ENCODE measurements at regions not wholly inside any gene's neighbourhood (a gene's known extent, or its start where the extent isn't known, plus 50 kb on each side); places are given as distances from the start of the nearest gene placed in this dataset.
A peak's percentile ranks its signal among the peaks of the same experiment; 100 is the strongest.

DNA sequence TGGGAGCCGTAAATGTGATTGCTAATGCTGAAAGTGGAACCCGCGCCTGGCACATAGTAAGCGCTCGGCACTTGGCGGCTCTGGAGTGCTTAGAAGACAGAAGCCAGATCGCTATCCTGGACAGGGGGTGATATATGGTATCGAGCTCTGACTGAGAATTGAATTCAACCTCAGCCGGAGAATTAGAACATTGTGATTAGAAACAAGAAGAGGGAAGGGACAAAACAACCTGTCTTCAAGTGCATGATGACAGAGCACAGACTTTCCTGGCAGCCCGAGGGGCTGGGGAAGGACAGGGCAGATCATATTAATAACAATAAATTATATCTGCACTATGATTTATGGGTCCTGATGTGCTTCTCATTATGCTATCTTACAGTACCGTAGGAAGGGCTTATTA lies 66.9 kb upstream of the TBX3 start:
- TF ChIP-seq, protein P1, sequence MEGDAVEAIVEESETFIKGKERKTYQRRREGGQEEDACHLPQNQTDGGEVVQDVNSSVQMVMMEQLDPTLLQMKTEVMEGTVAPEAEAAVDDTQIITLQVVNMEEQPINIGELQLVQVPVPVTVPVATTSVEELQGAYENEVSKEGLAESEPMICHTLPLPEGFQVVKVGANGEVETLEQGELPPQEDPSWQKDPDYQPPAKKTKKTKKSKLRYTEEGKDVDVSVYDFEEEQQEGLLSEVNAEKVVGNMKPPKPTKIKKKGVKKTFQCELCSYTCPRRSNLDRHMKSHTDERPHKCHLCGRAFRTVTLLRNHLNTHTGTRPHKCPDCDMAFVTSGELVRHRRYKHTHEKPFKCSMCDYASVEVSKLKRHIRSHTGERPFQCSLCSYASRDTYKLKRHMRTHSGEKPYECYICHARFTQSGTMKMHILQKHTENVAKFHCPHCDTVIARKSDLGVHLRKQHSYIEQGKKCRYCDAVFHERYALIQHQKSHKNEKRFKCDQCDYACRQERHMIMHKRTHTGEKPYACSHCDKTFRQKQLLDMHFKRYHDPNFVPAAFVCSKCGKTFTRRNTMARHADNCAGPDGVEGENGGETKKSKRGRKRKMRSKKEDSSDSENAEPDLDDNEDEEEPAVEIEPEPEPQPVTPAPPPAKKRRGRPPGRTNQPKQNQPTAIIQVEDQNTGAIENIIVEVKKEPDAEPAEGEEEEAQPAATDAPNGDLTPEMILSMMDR (IDR thresholded peaks at IDR 0.05): no peak
- intact Hi-C loops (cut with DNase I): no loop called here
- no peak overlapping the region for H3K4me3 ChIP-seq
- H3K4me1 ChIP-seq: no peaks in the 10 kb centered on the region
- H3K27me3 ChIP-seq: no peaks in the 10 kb centered on the region
- no peak overlapping the region for H3K27ac ChIP-seq
- DNase-seq (no peak), ATAC-seq (no peak)
- no peaks in the 10 kb centered on the region for H3K36me3 ChIP-seq
- no peaks in the 10 kb centered on the region for H3K9me3 ChIP-seq

DNA sequence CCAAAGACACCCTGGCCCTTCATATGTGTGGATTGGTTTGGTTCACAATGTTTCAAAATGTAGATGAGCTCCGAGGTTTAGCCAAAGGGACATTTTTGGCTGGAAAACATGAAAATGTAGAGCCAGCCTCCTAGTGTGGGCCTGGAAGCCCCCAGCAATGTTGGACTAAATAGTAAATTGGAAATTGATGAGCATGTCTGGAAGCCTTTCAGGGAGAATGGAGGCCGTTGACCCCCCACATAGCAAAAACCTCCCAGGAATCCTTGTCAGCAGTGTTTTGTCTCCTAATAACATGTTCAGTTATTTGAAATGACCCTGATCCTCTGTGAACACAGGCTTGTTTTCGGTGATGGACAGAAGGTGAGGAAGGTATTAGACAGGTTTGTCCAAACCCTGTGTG lies 65.1 kb upstream of the TBX3 start:
- TF ChIP-seq, protein P1 (IDR thresholded peaks at IDR 0.05): no peak
- no peak overlapping the region for H3K27ac ChIP-seq
- intact Hi-C loops (cut with DNase I): no loop called here
- no peaks in the 10 kb centered on the region for H3K4me1 ChIP-seq
- ATAC-seq (no peak), DNase-seq (no peak)
- no peaks in the 10 kb centered on the region for H3K9me3 ChIP-seq
- no peaks in the 10 kb centered on the region for H3K36me3 ChIP-seq
- H3K4me3 ChIP-seq: no peak overlapping the region
- no peaks in the 10 kb centered on the region for H3K27me3 ChIP-seq

DNA sequence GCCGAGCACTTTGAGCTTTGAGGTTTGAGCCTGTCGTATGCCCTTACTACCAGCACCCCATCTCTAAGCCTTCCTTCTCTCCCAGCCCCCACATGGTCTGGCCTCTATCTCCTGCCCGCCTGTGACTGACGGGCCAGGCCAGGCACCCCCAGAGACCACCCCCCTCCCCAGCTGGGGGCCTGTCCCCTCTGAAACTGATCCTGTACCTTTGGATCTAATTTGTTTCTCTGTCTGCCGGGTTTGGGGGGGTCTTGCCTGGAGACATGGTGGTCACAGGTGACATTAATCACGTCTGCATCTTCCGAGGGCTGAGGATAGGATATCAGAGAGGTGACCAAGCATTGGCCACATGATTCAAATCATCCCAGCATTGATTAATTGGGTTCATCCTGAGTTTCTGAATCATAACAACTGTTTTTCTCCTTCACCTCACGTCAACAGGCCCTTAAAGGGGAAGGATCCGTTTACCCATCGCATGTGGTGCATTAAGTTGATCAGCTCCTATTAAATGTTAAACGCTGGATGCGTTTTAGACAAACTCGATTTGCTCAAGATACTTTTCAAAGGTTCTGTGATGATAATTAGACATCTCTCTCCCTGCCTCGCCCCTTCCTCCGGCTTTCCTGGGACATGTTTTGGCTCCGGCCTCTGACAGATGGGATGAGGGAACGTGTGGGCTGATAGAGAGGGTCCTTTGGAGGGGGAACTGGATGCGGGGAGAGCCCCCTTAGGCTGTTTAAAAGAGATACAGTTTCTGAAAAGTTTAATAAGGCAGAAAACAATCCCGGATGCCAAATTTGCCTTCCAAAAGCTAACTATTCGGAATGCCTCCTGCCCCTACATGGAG lies 63.3 kb upstream of the TBX3 start:
- TF ChIP-seq, protein P1 (IDR thresholded peaks at IDR 0.05): no peak
- no peaks in the 10 kb centered on the region for H3K4me1 ChIP-seq
- intact Hi-C loops (cut with DNase I): no loop called here
- DNase-seq: no peak
- no peaks in the 10 kb centered on the region for H3K9me3 ChIP-seq
- peak overlapping the region; percentile 47 for H3K27ac ChIP-seq
- H3K27me3 ChIP-seq: no peaks in the 10 kb centered on the region
- no peak overlapping the region for H3K4me3 ChIP-seq
- no peaks in the 10 kb centered on the region for H3K36me3 ChIP-seq
- no peak for ATAC-seq

DNA sequence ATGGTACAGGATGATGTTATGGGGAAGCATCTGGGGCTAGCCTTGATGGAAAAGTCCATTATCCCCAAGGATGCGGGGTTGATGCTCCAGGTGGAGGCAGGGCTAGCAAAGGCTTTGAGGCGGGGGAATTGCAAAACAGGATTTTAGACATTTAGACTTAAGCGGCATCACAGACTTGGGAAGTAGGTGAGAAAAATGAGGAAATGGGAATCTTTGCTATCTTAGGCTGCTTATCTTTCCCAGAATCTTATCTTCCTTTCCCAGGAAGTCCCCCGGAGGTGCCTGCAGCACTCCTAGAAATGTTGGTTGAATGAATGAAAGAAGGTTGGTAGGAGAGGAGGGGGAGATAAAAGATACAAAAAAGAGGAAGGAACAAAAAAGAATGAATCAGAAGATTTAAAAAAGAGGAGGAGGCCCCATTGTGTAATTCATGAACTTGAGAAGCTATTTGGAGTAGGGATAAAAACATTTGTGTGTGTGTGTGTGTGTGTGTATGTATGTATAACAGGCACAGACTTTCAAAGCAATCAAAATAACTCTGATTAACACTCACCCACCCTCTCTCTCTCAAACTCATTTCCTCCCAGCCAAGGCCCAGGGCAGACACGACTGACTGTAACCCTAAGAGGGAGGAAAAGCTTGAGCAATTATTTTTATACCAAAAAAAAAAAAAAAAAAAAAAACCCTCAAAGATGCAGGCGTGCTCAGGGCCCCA lies 62.5 kb upstream of the TBX3 start:
- Histone ChIP-seq H3K9me3 (no peaks in the 10 kb centered on the region), H3K27me3 (no peaks in the 10 kb centered on the region), H3K36me3 (no peaks in the 10 kb centered on the region), H3K27ac (no peak overlapping the region), H3K4me3 (no peak overlapping the region), H3K4me1 (no peaks in the 10 kb centered on the region)
- intact Hi-C loops (cut with DNase I): no loop called here
- DNase-seq (no peak), ATAC-seq (no peak)
- TF ChIP-seq, protein P1 (IDR thresholded peaks at IDR 0.05): no peak

DNA sequence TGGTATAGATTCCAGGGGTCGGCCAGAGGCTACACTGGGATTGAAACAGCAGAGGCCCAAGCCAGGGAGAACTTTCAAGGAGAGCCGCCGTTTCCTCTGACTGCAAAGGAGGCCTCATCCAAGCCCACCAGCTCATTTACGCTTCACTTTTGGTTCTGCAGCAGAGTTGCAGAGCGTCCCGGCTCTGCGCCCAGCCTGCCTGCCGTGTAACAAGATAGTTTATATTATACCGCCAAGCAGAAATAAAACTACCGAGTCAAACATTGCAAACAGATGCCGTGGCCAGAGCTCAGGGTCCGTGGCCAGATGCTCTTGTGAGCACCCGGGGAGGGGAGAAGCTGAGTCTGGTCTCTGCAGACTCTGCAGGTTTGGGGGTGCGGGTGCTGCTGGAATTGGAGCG lies 60.7 kb upstream of the TBX3 start:
- Histone ChIP-seq H3K27ac (no peak overlapping the region), H3K9me3 (no peaks in the 10 kb centered on the region), H3K36me3 (no peaks in the 10 kb centered on the region), H3K4me1 (no peaks in the 10 kb centered on the region), H3K27me3 (no peaks in the 10 kb centered on the region), H3K4me3 (no peak overlapping the region)
- intact Hi-C loops (cut with DNase I): no loop called here
- ATAC-seq (no peak), DNase-seq (no peak)
- TF ChIP-seq, protein P1 (IDR thresholded peaks at IDR 0.05): no peak
